Caco-2 (cell line): ENCODE measurements at regions not wholly inside any gene's neighbourhood (a gene's known extent, or its start where the extent isn't known, plus 50 kb on each side); places are given as distances from the start of the nearest gene placed in this dataset.

Experiments used
- BruUV-seq: library from RNA; stranded (reverse); fragments of 400-500 nt; replicated peaks from 2 replicates; lab custom pipeline; 2021; lab: Mats Ljungman, UMichigan
- CTCF ChIA-PET: fragments of 300-600 bp; sonication (Branson Sonifier 250); formaldehyde crosslinking; loops from one replicate; lab custom pipeline; 2022; ENCODE audit warnings: antibody characterized with exemption; lab: Charles Lee
- POLR2A ChIA-PET: fragments of 300-600 bp; sonication (Branson Sonifier 250); formaldehyde crosslinking; loops from one replicate; lab custom pipeline; 2022; ENCODE audit warnings: antibody characterized with exemption; lab: Charles Lee
- DNase-seq, 2 experiments: peaks; one replicate each; pipeline versions ENCODE4 v3.0.0 to v3.0.0-alpha.2; 2020 to 2022
- H3K27me3 ChIP-seq: replicated peaks from 2 replicates; pipeline ENCODE4 v1.6.0; 2011; ENCODE audit warnings: low read length; ENCODE audit not compliant: control insufficient read depth, insufficient read depth
- H3K36me3 ChIP-seq: 2 replicates; pipeline ENCODE4 v1.5.1; 2011; ENCODE audit warnings: low read length; ENCODE audit not compliant: control insufficient read depth, insufficient read depth
- H3K4me1 ChIP-seq: fragments of 250-450 bp; sonication (Bioruptor Pico); 2 replicates; pipeline ENCODE4 v1.5.1; 2020; ENCODE audit warnings: mild to moderate bottlenecking
- H3K4me3 ChIP-seq: 2 replicates; pipeline ENCODE4 v1.5.1; 2011; ENCODE audit warnings: low read depth, mild to moderate bottlenecking, control low read depth, low read length
- H3K9me3 ChIP-seq: fragments of 250-450 bp; sonication (Bioruptor Pico); 2 replicates; pipeline ENCODE4 v1.5.1; 2020; ENCODE audit warnings: mild to moderate bottlenecking, moderate library complexity
- H3K27ac Mint-ChIP-seq: one replicate; pipeline ENCODE4 v1.8.0; 2022; ENCODE audit warnings: mixed read lengths; ENCODE audit not compliant: unreplicated experiment
- H3K27me3 Mint-ChIP-seq: one replicate; pipeline ENCODE4 v1.8.0; 2022; ENCODE audit warnings: mixed read lengths; ENCODE audit not compliant: insufficient read depth, unreplicated experiment
- H3K36me3 Mint-ChIP-seq: one replicate; pipeline ENCODE4 v1.8.0; 2022; ENCODE audit warnings: mild to moderate bottlenecking, mixed read lengths; ENCODE audit not compliant: insufficient read depth, unreplicated experiment
- H3K4me1 Mint-ChIP-seq: one replicate; pipeline ENCODE4 v1.8.0; 2022; ENCODE audit warnings: low read depth, mixed read lengths; ENCODE audit not compliant: unreplicated experiment
- H3K4me3 Mint-ChIP-seq: one replicate; pipeline ENCODE4 v1.8.0; 2022; ENCODE audit warnings: mild to moderate bottlenecking, moderate library complexity, mixed read lengths; ENCODE audit not compliant: unreplicated experiment
- H3K9me3 Mint-ChIP-seq: one replicate; pipeline ENCODE4 v1.8.0; 2022; ENCODE audit warnings: mixed read lengths; ENCODE audit not compliant: unreplicated experiment
- intact Hi-C: fragments of 100-400 bp; cut with micrococcal nuclease; formaldehyde crosslinking; loops from one replicate; pipeline ENCODE4 v1.10.0; 2022; ENCODE audit not compliant: unreplicated experiment
- TF ChIP-seq, protein P1 (sequence below), 2 experiments: fragments of 200-600 bp in 1 of 2; IDR thresholded peaks; 1 replicate in 1 of 2; 2 replicates in 1 of 2; pipeline versions ENCODE4 v1.5.1 to v1.8.0; 2011 to 2022; ENCODE audit warnings: antibody characterized with exemption in 1 of 2, control low read depth in 1 of 2, inconsistent platforms in 1 of 2, low read depth in 1 of 2, low read length in 1 of 2, mild to moderate bottlenecking in 1 of 2, moderate library complexity in 1 of 2; ENCODE audit not compliant: insufficient read depth in 1 of 2, severe bottlenecking in 1 of 2, unreplicated experiment in 1 of 2

GRCh38 chr12:97638739-97639138, 176.1 kb downstream of the RMST start:
- Mint-ChIP-seq H3K4me1 (no peaks in the 10 kb centered on the region), H3K4me3 (no peak overlapping the region), H3K9me3 (peaks cover 22% of the 10 kb centered on the region), H3K27me3 (peaks cover 2% of the 10 kb centered on the region), H3K36me3 (no peaks in the 10 kb centered on the region), H3K27ac (no peak overlapping the region)
- H3K27me3 ChIP-seq: no peaks in the 10 kb centered on the region
- BruUV-seq: no TSS peak
- DNase-seq: no peak
- H3K9me3 ChIP-seq: no peaks in the 10 kb centered on the region; the same call in 1 of the 2 replicates
- POLR2A ChIA-PET: interaction anchor here (0.6 kb wide), 1 partner anchor 12 kb away, joined by 4 read pairs; no protein-coding TSS in a partner anchor
- no peaks in the 10 kb centered on the region for H3K36me3 ChIP-seq
- H3K4me3 ChIP-seq: no peak overlapping the region
- intact Hi-C loops: no loop called here
- TF ChIP-seq, protein P1, sequence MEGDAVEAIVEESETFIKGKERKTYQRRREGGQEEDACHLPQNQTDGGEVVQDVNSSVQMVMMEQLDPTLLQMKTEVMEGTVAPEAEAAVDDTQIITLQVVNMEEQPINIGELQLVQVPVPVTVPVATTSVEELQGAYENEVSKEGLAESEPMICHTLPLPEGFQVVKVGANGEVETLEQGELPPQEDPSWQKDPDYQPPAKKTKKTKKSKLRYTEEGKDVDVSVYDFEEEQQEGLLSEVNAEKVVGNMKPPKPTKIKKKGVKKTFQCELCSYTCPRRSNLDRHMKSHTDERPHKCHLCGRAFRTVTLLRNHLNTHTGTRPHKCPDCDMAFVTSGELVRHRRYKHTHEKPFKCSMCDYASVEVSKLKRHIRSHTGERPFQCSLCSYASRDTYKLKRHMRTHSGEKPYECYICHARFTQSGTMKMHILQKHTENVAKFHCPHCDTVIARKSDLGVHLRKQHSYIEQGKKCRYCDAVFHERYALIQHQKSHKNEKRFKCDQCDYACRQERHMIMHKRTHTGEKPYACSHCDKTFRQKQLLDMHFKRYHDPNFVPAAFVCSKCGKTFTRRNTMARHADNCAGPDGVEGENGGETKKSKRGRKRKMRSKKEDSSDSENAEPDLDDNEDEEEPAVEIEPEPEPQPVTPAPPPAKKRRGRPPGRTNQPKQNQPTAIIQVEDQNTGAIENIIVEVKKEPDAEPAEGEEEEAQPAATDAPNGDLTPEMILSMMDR (IDR thresholded peaks at IDR 0.05; ENCODE audit: insufficient read depth in 1 of 2, low read depth in 1 of 2, low read length in 1 of 2, severe bottlenecking in 1 of 2, unreplicated experiment in 1 of 2): no peak
- peaks cover 13% of the 10 kb centered on the region for H3K4me1 ChIP-seq
- CTCF ChIA-PET: no interaction called here

DNA sequence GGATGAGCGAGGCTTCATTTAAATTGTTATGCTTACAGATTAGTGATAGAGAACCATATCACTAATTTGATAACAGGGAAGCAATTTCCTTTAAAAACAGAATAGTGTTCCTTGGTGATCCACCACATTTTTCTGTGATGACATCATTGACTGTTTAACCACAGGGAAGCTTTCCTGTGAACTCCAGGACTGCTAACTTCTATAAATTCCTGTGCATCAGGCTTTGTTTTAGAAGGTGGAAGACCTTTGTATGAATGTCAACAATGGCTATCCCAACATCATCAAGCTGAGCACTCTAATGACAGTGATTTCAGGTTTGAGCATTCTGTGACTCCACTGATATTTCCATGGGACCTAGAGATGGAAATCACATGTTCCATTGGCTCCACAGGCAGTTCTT, 177.1 kb downstream of the RMST start:
- Mint-ChIP-seq H3K9me3 (peaks cover 22% of the 10 kb centered on the region), H3K27me3 (peaks cover 2% of the 10 kb centered on the region), H3K4me3 (no peak overlapping the region), H3K27ac (no peak overlapping the region), H3K4me1 (no peaks in the 10 kb centered on the region), H3K36me3 (no peaks in the 10 kb centered on the region)
- no TSS peak for BruUV-seq
- no peak overlapping the region for H3K4me3 ChIP-seq
- ChIA-PET POLR2A (no interaction called here), CTCF (no interaction called here)
- H3K4me1 ChIP-seq: peaks cover 13% of the 10 kb centered on the region
- no peaks in the 10 kb centered on the region for H3K36me3 ChIP-seq
- H3K9me3 ChIP-seq: no peaks in the 10 kb centered on the region; the same call in 1 of the 2 replicates
- intact Hi-C loops: no loop called here
- no peaks in the 10 kb centered on the region for H3K27me3 ChIP-seq
- TF ChIP-seq, protein P1 (IDR thresholded peaks at IDR 0.05; ENCODE audit: insufficient read depth in 1 of 2, low read depth in 1 of 2, low read length in 1 of 2, severe bottlenecking in 1 of 2, unreplicated experiment in 1 of 2): no peak
- DNase-seq: peak in 1 of 2 experiments; percentile 5

GRCh38 chr12:97640826-97641225, 178.2 kb downstream of the RMST start:
- H3K27me3 Mint-ChIP-seq: no peaks in the 10 kb centered on the region
- CTCF ChIA-PET: no interaction called here
- POLR2A ChIA-PET: no interaction called here

More at GRCh38 chr12:97640826-97641225, 178.2 kb downstream of the RMST start:
- intact Hi-C loops: no loop called here
- H3K4me3 Mint-ChIP-seq: no peak overlapping the region
- TF ChIP-seq, protein P1 (IDR thresholded peaks at IDR 0.05; ENCODE audit: insufficient read depth in 1 of 2, low read depth in 1 of 2, low read length in 1 of 2, severe bottlenecking in 1 of 2, unreplicated experiment in 1 of 2): no peak
- BruUV-seq: no TSS peak
- H3K4me1 ChIP-seq: peaks cover 13% of the 10 kb centered on the region
- peaks cover 11% of the 10 kb centered on the region for H3K9me3 Mint-ChIP-seq
- H3K4me3 ChIP-seq: no peak overlapping the region
- no peak for DNase-seq
- no peaks in the 10 kb centered on the region; the same call in 1 of the 2 replicates for H3K9me3 ChIP-seq
- no peaks in the 10 kb centered on the region for H3K36me3 Mint-ChIP-seq
- no peaks in the 10 kb centered on the region for H3K36me3 ChIP-seq
- H3K27me3 ChIP-seq: no peaks in the 10 kb centered on the region
- H3K27ac Mint-ChIP-seq: no peak overlapping the region
- H3K4me1 Mint-ChIP-seq: no peaks in the 10 kb centered on the region
